Small intestine (tissue), 7 donors: ENCODE measurements at regions not wholly inside any gene's neighbourhood (a gene's known extent, or its start where the extent isn't known, plus 50 kb on each side); places are given as distances from the start of the nearest gene placed in this dataset.

Experiments
- DNase-seq, 2 donors: peaks; one replicate each; pipeline versions ENCODE4 v3.0.0 to v3.0.0-alpha.2; 2013
- FAIRE-seq: peaks from 2 replicates; lab custom pipeline; 2012; peaks lifted over from hg19 to GRCh38; lab: Jason Lieb, UNC
- H3K27ac ChIP-seq, 3 donors: one replicate each; pipeline ENCODE4 v1.5.1; 2013; ENCODE audit warnings: low read length in 2 of 3, mild to moderate bottlenecking in 2 of 3, control low read depth in 1 of 3, inconsistent platforms in 1 of 3, low read depth in 1 of 3, moderate library complexity in 1 of 3
- H3K27me3 ChIP-seq, 3 donors: one replicate each; pipeline ENCODE4 v1.6.1; 2013; ENCODE audit warnings: low read length in 3 of 3, inconsistent platforms in 1 of 3; ENCODE audit not compliant: control insufficient read depth in 3 of 3, insufficient read depth in 3 of 3
- H3K36me3 ChIP-seq, 3 donors: one replicate each; pipeline ENCODE4 v1.6.1; 2013; ENCODE audit warnings: low read length in 3 of 3, inconsistent platforms in 1 of 3, low read depth in 1 of 3, mild to moderate bottlenecking in 1 of 3, moderate library complexity in 1 of 3; ENCODE audit not compliant: control insufficient read depth in 3 of 3, insufficient read depth in 2 of 3
- H3K4me1 ChIP-seq, 3 donors: one replicate each; pipeline ENCODE4 v1.6.1; 2013; ENCODE audit warnings: low read length in 2 of 3, inconsistent platforms in 1 of 3, low read depth in 1 of 3, mild to moderate bottlenecking in 1 of 3, moderate library complexity in 1 of 3; ENCODE audit not compliant: control insufficient read depth in 3 of 3, insufficient read depth in 2 of 3
- H3K4me3 ChIP-seq, 3 donors: one replicate each; pipeline ENCODE4 v1.5.1; 2013; ENCODE audit warnings: low read length in 3 of 3, control low read depth in 1 of 3, inconsistent platforms in 1 of 3, low read depth in 1 of 3, mild to moderate bottlenecking in 1 of 3, moderate library complexity in 1 of 3
- H3K9me3 ChIP-seq, 2 donors: one replicate each; pipeline ENCODE4 v1.6.1; 2013; ENCODE audit warnings: low read depth in 1 of 2, low read length in 1 of 2; ENCODE audit not compliant: control insufficient read depth in 2 of 2, insufficient read depth in 1 of 2
- WGBS, 3 donors: extraction: QIAGEN DNeasy Blood & Tissue Kit; methylation state at CpG; one replicate each; pipeline ENCODE4 v1.1.7; 2013; 5-methylcytosine and 5-hydroxymethylcytosine counted together
- donor health status: healthy with polysubstance abuse.
- donor health status: control.
- donor health status: control.
- donor health status: Bipolar disorder and iron deficiency.
- donor health status: healthy.

DNA sequence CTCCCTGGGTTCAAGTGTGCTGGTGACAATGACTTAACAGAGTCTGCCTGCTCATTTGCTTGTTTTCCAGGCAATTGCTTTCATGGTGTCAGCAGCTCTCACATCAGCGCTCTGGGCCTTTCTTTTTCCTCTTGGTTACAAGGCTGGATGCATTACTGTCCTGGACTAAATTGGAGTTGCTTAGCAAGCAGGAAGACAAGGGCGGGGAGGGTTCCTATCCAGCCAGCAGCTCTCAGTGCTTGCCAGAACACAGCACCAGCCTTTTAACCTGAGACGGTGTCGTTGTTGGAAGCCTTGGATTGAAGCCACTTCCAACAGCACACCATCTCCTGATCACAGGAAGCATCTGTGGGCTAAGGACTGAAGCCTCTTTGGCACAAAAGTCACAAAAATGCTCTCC is 606.9 kb downstream of the CDH26 start:
- Histone ChIP-seq H3K36me3 (no peaks in the 10 kb centered on the region), H3K4me3 (no peak overlapping the region), H3K27ac (no peak overlapping the region), H3K4me1 (no peaks in the 10 kb centered on the region), H3K27me3 (no peaks in the 10 kb centered on the region), H3K9me3 (no peaks in the 10 kb centered on the region)
- 66 to 74% (median 67%) methylated on average over 4 of the region's 4 CpGs for WGBS, 3 donors
- DNase-seq = no peak
- no peak for FAIRE-seq

DNA sequence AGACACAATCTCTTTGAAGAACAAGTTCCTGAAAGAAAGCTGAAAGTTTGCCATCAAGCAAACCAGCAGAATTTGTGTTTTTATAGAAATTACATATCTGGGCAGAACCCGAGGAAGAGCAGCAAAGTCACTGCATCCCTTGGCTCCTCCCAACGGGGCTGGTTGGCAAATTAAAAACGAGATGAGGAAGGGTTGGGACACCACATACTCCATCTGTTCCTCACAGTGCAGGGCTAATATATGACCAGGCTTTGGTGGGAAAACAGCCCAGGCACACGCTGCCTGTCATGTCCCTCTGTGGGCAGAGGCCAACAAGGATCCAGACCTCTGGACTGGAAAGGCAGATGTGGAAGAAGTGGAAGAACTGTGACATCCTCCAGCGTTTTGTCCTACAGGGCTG is 607.3 kb downstream of the CDH26 start:
- DNase-seq (no peak), FAIRE-seq (no peak)
- Histone ChIP-seq H3K9me3 (no peaks in the 10 kb centered on the region), H3K36me3 (no peaks in the 10 kb centered on the region), H3K4me1 (no peaks in the 10 kb centered on the region), H3K4me3 (no peak overlapping the region), H3K27me3 (no peaks in the 10 kb centered on the region), H3K27ac (no peak overlapping the region)
- WGBS, 3 donors = 60 to 64% (median 61%) methylated on average over 5 of the region's 5 CpGs

DNA sequence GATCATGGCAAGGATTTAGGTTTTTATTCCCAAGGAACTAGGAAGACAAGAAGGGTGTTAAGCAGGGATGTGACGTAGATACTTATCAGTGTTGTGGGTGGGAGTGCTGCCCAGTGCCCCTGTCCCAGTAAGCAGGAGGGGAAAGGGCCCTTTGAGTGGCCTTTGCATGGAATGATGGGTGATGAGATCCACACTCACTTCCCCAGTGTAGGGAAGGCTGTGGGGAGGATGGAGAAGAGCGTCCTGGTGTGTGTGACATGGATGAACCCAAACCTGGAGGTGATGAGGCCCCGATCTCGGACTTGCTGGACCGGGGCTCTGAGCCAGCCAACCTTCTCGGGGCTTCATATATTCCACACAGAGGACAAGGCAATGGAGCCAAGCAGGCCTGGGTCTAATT is 610.9 kb downstream of the CDH26 start:
- FAIRE-seq (no peak), DNase-seq (no peak)
- no peak overlapping the region for H3K27ac ChIP-seq
- no peak overlapping the region for H3K4me3 ChIP-seq
- H3K36me3 ChIP-seq = no peaks in the 10 kb centered on the region
- H3K4me1 ChIP-seq = no peaks in the 10 kb centered on the region
- H3K9me3 ChIP-seq = no peaks in the 10 kb centered on the region
- no peaks in the 10 kb centered on the region for H3K27me3 ChIP-seq
- 85 to 91% (median 85%) methylated on average over 6 of the region's 6 CpGs for WGBS, 3 donors

DNA sequence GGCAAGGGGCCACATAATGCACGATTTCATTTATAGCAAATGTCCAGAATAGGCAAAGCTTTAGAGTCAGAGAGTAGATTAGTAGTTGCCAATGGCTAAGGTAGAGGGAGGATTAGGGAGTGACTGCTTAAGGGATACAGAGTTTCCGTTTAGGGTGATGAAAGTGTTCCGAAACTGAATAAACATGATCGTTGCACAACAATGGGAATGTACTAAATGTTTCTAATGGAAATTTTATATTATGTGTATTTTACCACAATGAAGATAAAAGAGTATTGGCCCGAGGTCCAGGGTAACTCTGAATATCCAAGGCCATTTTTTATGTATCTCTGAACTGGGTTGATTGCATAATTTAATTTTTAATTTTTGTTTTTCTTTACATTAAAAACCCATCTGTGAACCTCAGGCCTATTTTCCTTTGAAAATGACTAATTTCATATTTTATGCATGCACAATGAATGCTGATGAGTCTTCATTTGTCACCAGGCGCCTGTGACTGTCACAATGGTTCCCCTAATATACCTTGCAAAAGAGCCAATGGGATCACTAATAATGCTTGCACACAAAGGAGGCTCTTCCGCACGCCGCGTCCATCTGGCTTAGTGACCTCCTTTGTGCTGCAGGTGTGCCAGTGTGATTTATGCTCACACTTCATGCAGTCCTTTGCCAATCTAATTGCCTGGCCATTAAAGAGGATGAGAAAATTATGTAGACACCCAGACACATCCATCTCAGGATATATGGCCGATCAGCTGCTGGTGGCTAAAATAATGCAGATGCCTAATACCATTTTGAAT is 612.5 kb downstream of the CDH26 start:
- H3K36me3 ChIP-seq = no peaks in the 10 kb centered on the region
- no peak overlapping the region for H3K27ac ChIP-seq
- no peak overlapping the region for H3K4me3 ChIP-seq
- no peaks in the 10 kb centered on the region for H3K27me3 ChIP-seq
- no peaks in the 10 kb centered on the region for H3K9me3 ChIP-seq
- H3K4me1 ChIP-seq = no peaks in the 10 kb centered on the region
- 84 to 91% (median 85%) methylated on average over 11 of the region's 11 CpGs for WGBS, 3 donors
- FAIRE-seq (no peak), DNase-seq (no peak)

DNA sequence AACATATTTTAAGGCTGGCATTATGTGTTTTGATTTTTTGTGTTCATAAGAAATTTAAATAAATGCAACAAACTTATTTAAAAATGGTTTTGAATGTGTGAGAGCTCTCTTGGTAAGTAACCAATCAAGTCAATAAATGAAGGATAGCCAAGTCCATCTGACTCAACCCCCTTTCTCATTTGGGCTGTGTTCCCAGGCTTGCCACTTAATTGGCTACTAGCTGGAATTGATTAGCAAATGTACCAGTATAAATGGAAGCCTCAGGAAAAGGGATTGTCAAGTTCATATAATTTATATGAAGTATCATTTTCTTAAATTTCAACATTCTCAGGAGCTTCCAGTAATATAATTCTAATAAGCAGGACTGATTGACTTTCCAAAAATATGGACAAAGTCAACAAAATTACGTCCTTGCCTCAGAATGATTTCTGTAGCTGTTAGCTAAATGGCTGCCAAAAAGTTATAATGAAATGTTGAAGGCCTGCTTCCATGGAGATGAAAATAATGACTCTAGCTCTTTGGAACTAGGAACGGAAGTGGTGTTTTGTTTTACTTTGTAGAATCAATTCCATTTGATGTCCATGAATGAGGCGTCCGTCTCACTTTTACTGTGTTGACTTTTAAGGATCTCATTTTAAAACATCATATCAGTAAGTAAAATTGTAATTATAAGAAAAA is 614.9 kb downstream of the CDH26 start:
- H3K27me3 ChIP-seq = no peaks in the 10 kb centered on the region
- FAIRE-seq = no peak
- no peak overlapping the region for H3K27ac ChIP-seq
- no peak for DNase-seq
- no peaks in the 10 kb centered on the region for H3K9me3 ChIP-seq
- no peak overlapping the region for H3K4me3 ChIP-seq
- H3K36me3 ChIP-seq = no peaks in the 10 kb centered on the region
- no peaks in the 10 kb centered on the region for H3K4me1 ChIP-seq
- WGBS, 3 donors = 56 to 80% (median 75%) methylated on average over 4 of the region's 4 CpGs

DNA sequence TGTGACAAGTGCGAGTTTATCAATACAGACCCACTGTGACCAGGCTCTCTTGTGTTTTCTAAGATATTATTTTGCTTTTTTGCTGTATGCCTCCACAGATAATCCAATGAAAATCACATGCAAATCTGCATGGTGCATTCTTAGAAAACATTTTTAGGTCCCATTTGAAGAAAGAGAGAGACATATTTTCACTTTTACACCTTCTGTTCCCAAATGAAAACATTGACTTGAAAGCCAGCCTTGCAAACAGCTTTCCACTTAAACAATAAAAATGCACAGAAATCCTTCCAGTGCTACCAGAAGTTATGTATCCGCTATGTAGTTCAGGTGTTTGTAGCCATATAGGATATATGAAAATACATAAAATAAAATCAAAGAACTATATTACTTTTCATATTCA is 618.0 kb downstream of the CDH26 start:
- FAIRE-seq (no peak), DNase-seq (no peak)
- H3K4me3 ChIP-seq = no peak overlapping the region
- H3K36me3 ChIP-seq = no peaks in the 10 kb centered on the region
- no peaks in the 10 kb centered on the region for H3K27me3 ChIP-seq
- H3K4me1 ChIP-seq = no peaks in the 10 kb centered on the region
- H3K27ac ChIP-seq = no peak overlapping the region
- 60 to 87% (median 72%) methylated on average over 2 of the region's 2 CpGs for WGBS, 3 donors
- no peaks in the 10 kb centered on the region for H3K9me3 ChIP-seq

DNA sequence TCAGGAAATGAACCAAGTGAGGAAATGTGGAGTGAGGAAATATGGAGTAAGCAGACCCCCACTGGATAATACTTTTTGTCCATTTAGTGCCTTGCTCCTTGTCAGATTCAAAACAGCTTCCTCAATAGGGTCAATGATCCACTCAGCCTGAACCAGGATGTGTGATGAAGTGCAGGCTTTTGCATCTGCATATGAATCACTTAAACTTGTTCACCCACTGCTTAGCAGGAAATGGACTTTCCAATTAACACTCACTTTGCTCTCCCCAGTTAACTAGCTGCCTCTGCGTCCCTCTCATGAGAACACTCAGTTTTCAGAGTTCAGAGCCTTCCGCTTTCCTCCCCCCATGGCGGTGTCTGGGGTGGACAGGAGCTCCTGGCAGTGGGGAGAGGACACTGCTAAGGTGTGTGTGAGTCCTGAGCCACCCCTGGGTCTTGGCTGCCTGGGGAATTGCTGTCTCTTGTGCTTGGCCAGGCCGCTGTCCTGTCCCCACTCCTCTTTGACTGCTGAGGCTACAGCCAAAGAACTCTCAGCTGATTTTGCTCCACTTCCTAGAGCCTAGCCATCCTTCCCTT is 621.8 kb downstream of the CDH26 start:
- WGBS, 3 donors = 65 to 71% (median 69%) methylated on average over 4 of the region's 4 CpGs

DNA sequence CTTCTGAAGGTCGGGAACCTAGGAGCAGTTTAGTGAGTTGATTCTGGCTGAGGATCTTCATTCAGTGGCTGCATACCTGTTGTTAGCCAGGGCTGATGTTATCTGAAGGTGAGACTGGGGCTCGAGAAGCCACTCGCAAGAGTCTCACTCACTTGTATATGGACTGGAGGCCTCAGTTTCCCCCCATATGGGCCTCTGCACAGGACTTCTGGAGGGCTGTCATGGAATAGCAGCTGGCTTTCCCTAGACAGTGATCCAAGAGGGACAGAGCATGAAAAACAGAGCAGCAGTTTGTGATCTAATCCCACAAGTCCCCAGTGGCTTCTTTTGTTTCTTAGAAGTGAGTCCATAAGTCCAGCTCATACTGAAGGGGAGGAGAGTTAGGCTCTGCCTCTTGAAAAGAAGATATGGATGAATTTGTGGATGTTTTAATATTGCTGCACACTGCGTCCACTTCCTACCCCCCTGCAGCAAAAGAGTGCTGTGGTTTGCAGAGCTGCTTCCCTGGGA is 623.4 kb downstream of the CDH26 start:
- Histone ChIP-seq H3K9me3 (no peaks in the 10 kb centered on the region), H3K27ac (no peak overlapping the region), H3K4me3 (no peak overlapping the region), H3K4me1 (no peaks in the 10 kb centered on the region), H3K27me3 (no peaks in the 10 kb centered on the region), H3K36me3 (no peaks in the 10 kb centered on the region)
- FAIRE-seq (no peak), DNase-seq (no peak)
- WGBS, 3 donors = 60 to 73% (median 64%) methylated on average over 4 of the region's 4 CpGs

More for the DNA sequence above, 621.8 kb downstream of the CDH26 start:
- DNase-seq = no peak
- no peak for FAIRE-seq
- no peaks in the 10 kb centered on the region for H3K9me3 ChIP-seq
- H3K36me3 ChIP-seq = no peaks in the 10 kb centered on the region
- H3K4me1 ChIP-seq = no peaks in the 10 kb centered on the region
- no peak overlapping the region for H3K27ac ChIP-seq
- H3K4me3 ChIP-seq = no peak overlapping the region
- H3K27me3 ChIP-seq = no peaks in the 10 kb centered on the region
